Type B pancreatic cell (in vitro differentiated cells): ENCODE measurements at regions not wholly inside any gene's neighbourhood (a gene's known extent, or its start where the extent isn't known, plus 50 kb on each side); places are given as distances from the start of the nearest gene placed in this dataset.

ENCODE experiments used
- DNase-seq: peaks from one replicate; pipeline ENCODE4 v3.0.0; 2021; ENCODE audit warnings: mixed read lengths; ENCODE audit not compliant: unreplicated experiment; ENCODE audit errors: extremely low spot score
- H3K27ac Mint-ChIP-seq: 2 replicates; pipeline ENCODE4 v1.8.0; 2021; ENCODE audit warnings: mild to moderate bottlenecking, mixed read lengths
- H3K27me3 Mint-ChIP-seq: 2 replicates; pipeline ENCODE4 v1.8.0; 2021; ENCODE audit warnings: mixed read lengths
- H3K36me3 Mint-ChIP-seq: 2 replicates; pipeline ENCODE4 v1.8.0; 2021; ENCODE audit warnings: mixed read lengths
- H3K4me1 Mint-ChIP-seq: one replicate; pipeline ENCODE4 v1.8.0; 2021; ENCODE audit warnings: mixed read lengths; ENCODE audit not compliant: unreplicated experiment
- H3K4me3 Mint-ChIP-seq: 2 replicates; pipeline ENCODE4 v1.8.0; 2021; ENCODE audit warnings: mild to moderate bottlenecking, mixed read lengths
- H3K9me3 Mint-ChIP-seq: 2 replicates; pipeline ENCODE4 v1.8.0; 2021; ENCODE audit warnings: mixed read lengths
- CTCF ChIP-seq: fragments of 200-600 bp; sonication (generic); conservative IDR thresholded peaks from 2 replicates; pipeline ENCODE4 v1.5.0; 2021; ENCODE audit warnings: antibody characterized with exemption, mild to moderate bottlenecking

- Mint-ChIP-seq H3K4me3 (no peak overlapping the region), H3K27me3 (peaks cover 8% of the 10 kb centered on the region), H3K9me3 (no peaks in the 10 kb centered on the region), H3K4me1 (peaks cover 13% of the 10 kb centered on the region), H3K36me3 (no peaks in the 10 kb centered on the region), H3K27ac (no peak overlapping the region)
- TF ChIP-seq CTCF = no peak
- DNase-seq = no peak
Measured at GRCh38 chr5:67515020-67515689, 318.6 kb upstream of the CD180 start.

- Mint-ChIP-seq H3K9me3 (no peaks in the 10 kb centered on the region), H3K27ac (no peak overlapping the region), H3K36me3 (no peaks in the 10 kb centered on the region), H3K4me3 (no peak overlapping the region), H3K27me3 (peaks cover 8% of the 10 kb centered on the region), H3K4me1 (peaks cover 10% of the 10 kb centered on the region)
- no peak for DNase-seq
- TF ChIP-seq CTCF = no peak
Measured at GRCh38 chr5:67512758-67513157, 316.2 kb upstream of the CD180 start.

- TF ChIP-seq CTCF = no peak
- DNase-seq = no peak
- Mint-ChIP-seq H3K27ac (no peak overlapping the region), H3K36me3 (no peaks in the 10 kb centered on the region), H3K9me3 (no peaks in the 10 kb centered on the region), H3K4me3 (no peak overlapping the region), H3K4me1 (peaks cover 10% of the 10 kb centered on the region), H3K27me3 (peaks cover 8% of the 10 kb centered on the region)
Measured at GRCh38 chr5:67511911-67512310, 315.3 kb upstream of the CD180 start.

- no peaks in the 10 kb centered on the region for H3K36me3 Mint-ChIP-seq
- peaks cover 8% of the 10 kb centered on the region for H3K27me3 Mint-ChIP-seq
- peaks cover 10% of the 10 kb centered on the region for H3K4me1 Mint-ChIP-seq
- no peaks in the 10 kb centered on the region for H3K9me3 Mint-ChIP-seq
- DNase-seq = no peak
- no peak for TF ChIP-seq CTCF
- H3K27ac Mint-ChIP-seq = no peak overlapping the region
- no peak overlapping the region for H3K4me3 Mint-ChIP-seq
Measured at GRCh38 chr5:67510204-67510603, 313.6 kb upstream of the CD180 start.

GRCh38 chr5:67509402-67510186 is 313.0 kb upstream of the CD180 start:
- TF ChIP-seq CTCF = no peak
- peaks cover 4% of the 10 kb centered on the region for H3K27me3 Mint-ChIP-seq
- H3K4me1 Mint-ChIP-seq = peaks cover 10% of the 10 kb centered on the region
- no peaks in the 10 kb centered on the region for H3K36me3 Mint-ChIP-seq
- H3K9me3 Mint-ChIP-seq = no peaks in the 10 kb centered on the region
- no peak overlapping the region for H3K27ac Mint-ChIP-seq
- DNase-seq = no peak
- no peak overlapping the region for H3K4me3 Mint-ChIP-seq
